ENCODE measurements at regions not wholly inside any gene's neighbourhood (a gene's known extent, or its start where the extent isn't known, plus 50 kb on each side); places are given as distances from the start of the nearest gene placed in this dataset.

GRCh38 chr12:126107659-126108058 is 1042.4 kb downstream of the AACS start:
- no peak overlapping the region for H3K4me3 ChIP-seq (ENCODE audit: low read depth, low read length)
- TF ChIP-seq CTCF (IDR thresholded peaks at IDR 0.05; ENCODE audit: borderline replicate concordance, insufficient read depth, low read depth, low read length): no peak

- no peak for TF ChIP-seq CTCF (IDR thresholded peaks at IDR 0.05; ENCODE audit: borderline replicate concordance, insufficient read depth, low read depth, low read length)
- H3K4me3 ChIP-seq (ENCODE audit: low read depth, low read length): no peak overlapping the region
Observed at GRCh38 chr12:126108247-126108646, 1043.0 kb downstream of the AACS start.

GRCh38 chr12:126112141-126112540 is 1046.9 kb downstream of the AACS start:
- H3K4me3 ChIP-seq (ENCODE audit: low read depth, low read length): no peak overlapping the region
- no peak for TF ChIP-seq CTCF (IDR thresholded peaks at IDR 0.05; ENCODE audit: borderline replicate concordance, insufficient read depth, low read depth, low read length)

- H3K4me3 ChIP-seq (ENCODE audit: low read depth, low read length): no peak overlapping the region
- no peak for TF ChIP-seq CTCF (IDR thresholded peaks at IDR 0.05; ENCODE audit: borderline replicate concordance, insufficient read depth, low read depth, low read length)
Observed at GRCh38 chr12:126112849-126113248, 1047.6 kb downstream of the AACS start.

GRCh38 chr12:126114441-126114840 is 1049.2 kb downstream of the AACS start:
- H3K4me3 ChIP-seq (ENCODE audit: low read depth, low read length): no peak overlapping the region
- TF ChIP-seq CTCF (IDR thresholded peaks at IDR 0.05; ENCODE audit: borderline replicate concordance, insufficient read depth, low read depth, low read length): no peak

- no peak overlapping the region for H3K4me3 ChIP-seq (ENCODE audit: low read depth, low read length)
- no peak for TF ChIP-seq CTCF (IDR thresholded peaks at IDR 0.05; ENCODE audit: borderline replicate concordance, insufficient read depth, low read depth, low read length)
Observed at GRCh38 chr12:126117502-126117901, 1052.3 kb downstream of the AACS start.

- TF ChIP-seq CTCF (IDR thresholded peaks at IDR 0.05; ENCODE audit: borderline replicate concordance, insufficient read depth, low read depth, low read length): no peak
- H3K4me3 ChIP-seq (ENCODE audit: low read depth, low read length): no peak overlapping the region
Observed at GRCh38 chr12:126139355-126139754, 1074.1 kb downstream of the AACS start.

Data from GM12875 (cell line).